ENCODE measurements at regions not wholly inside any gene's neighbourhood (a gene's known extent, or its start where the extent isn't known, plus 50 kb on each side); places are given as distances from the start of the nearest gene placed in this dataset.
"Not testable (repeated sequence)": the region's sequence is repeated elsewhere in the genome, so short reads cannot be mapped to it uniquely, and the experiment has no call there.

DNA sequence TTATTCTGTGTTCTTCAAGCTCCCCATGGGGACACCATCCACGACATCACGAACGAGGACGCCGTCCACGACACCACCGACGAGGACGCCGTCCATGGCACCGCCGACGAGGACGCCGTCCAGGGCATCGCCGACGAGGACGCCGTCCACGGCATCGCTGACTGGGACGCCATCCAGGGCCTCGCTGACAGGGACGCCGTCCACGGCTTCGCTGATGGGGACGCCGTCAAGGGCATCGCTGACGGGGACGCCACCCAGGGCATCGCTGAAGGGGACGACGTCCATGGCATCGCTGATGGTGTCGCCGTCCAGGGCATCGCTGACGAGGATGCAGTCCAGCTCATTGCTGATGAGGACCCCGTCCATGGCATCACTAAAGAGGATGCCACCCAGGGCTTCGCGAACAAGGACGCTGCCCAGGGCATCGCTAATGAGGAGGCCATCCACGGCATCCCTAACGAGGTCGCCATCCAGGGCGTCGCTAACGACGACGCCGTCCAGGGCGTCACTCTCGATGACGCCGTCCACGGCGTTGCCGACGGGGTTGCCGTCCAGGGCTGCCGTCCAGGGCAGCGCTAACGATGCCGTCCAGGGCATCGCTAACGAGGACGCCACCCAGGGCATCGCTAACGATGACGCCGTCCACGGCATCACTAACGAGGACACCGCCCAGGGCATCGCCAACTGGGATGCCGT lies 949.2 kb downstream of the TUBA3C start (continued):
- TF ChIP-seq, protein P1, sequence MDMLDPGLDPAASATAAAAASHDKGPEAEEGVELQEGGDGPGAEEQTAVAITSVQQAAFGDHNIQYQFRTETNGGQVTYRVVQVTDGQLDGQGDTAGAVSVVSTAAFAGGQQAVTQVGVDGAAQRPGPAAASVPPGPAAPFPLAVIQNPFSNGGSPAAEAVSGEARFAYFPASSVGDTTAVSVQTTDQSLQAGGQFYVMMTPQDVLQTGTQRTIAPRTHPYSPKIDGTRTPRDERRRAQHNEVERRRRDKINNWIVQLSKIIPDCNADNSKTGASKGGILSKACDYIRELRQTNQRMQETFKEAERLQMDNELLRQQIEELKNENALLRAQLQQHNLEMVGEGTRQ (IDR thresholded peaks at IDR 0.05; ENCODE audit: low read length), result no peak
- TF ChIP-seq KDM5A (IDR thresholded peaks at IDR 0.05; ENCODE audit: low read length) (no peak), CBX5 (IDR thresholded peaks at IDR 0.05; ENCODE audit: low read depth, low read length) (no peak), POLR2AphosphoS5 (IDR thresholded peaks at IDR 0.05; ENCODE audit: low read depth, low read length) (no peak), TEAD4 (IDR thresholded peaks at IDR 0.05; ENCODE audit: low read depth, low read length) (no peak), TCF12 (IDR thresholded peaks at IDR 0.05; ENCODE audit: low read depth, low read length) (no peak), EGR1 (IDR thresholded peaks at IDR 0.05; ENCODE audit: borderline replicate concordance, low read depth, low read length) (no peak), SRF (IDR thresholded peaks at IDR 0.05; ENCODE audit: low read depth, low read length) (no peak), GTF2F1 (IDR thresholded peaks at IDR 0.05; ENCODE audit: borderline replicate concordance, low read depth, low read length) (no peak), NANOG (IDR thresholded peaks at IDR 0.05; ENCODE audit: insufficient read depth, low read depth, low read length, poor library complexity, severe bottlenecking) (no peak), SUZ12 (IDR thresholded peaks at IDR 0.05; ENCODE audit: low read length) (no peak)

DNA sequence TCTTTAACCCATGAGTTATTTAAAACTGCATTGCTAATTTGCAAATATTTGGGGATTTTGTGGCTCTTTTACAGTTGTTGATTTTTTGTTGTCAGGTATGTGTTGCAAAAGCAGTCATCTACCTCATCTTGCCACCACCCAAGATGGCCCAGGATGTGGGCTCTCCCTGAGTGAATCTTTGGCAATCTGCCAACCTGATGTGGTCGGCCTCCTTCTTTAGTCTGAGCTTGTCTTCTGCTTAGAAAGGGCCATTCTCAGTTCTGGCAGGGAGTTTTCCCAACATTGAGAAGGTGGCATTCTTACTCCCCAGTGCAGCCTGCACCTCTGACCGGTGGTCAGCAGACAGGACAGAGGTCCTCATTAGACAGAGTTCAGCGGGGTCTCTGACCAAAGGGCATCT lies 957.2 kb downstream of the TUBA3C start:
- H3K4me2 ChIP-seq (ENCODE audit: insufficient read depth in 1 of 2, low read depth in 2 of 2, low read length in 2 of 2); H3K23me2 ChIP-seq (ENCODE audit: low read depth, low read length); H3K79me1 ChIP-seq (ENCODE audit: low read depth, low read length); H4K5ac ChIP-seq (ENCODE audit: insufficient read length, low read depth, low read length); H3K23ac ChIP-seq (ENCODE audit: insufficient read length); H3K27me3 ChIP-seq (replicated peaks in 1 of 4; ENCODE audit: control insufficient read depth in 3 of 4, extremely low read depth in 1 of 4, insufficient read depth in 3 of 4, low read length in 3 of 4); H2BK20ac ChIP-seq (ENCODE audit: low read length); DNase-seq (ENCODE audit: low read depth in 1 of 2, low spot score in 2 of 2); H2BK15ac ChIP-seq (ENCODE audit: low read length); H2BK120ac ChIP-seq (replicated peaks; ENCODE audit: low read depth, low read length); H3K4ac ChIP-seq (replicated peaks; ENCODE audit: insufficient read length, low read depth, low read length); H2BK12ac ChIP-seq (ENCODE audit: low read depth, low read length); H3K4me3 ChIP-seq (ENCODE audit: extremely low read depth in 1 of 4, insufficient read depth in 2 of 4, low read depth in 3 of 4, low read length in 4 of 4); POLR2A ChIA-PET (ENCODE audit: partially characterized antibody); H4K20me1 ChIP-seq (replicated peaks in 1 of 2; ENCODE audit: control insufficient read depth in 1 of 2, insufficient read depth in 2 of 2, low read length in 2 of 2); H3K56ac ChIP-seq (replicated peaks; ENCODE audit: insufficient read length, low read depth, low read length); H3K4me1 ChIP-seq (replicated peaks in 1 of 4; ENCODE audit: control insufficient read depth in 3 of 4, insufficient read depth in 4 of 4, low read length in 3 of 4); H3K14ac ChIP-seq (ENCODE audit: insufficient read length); H3K18ac ChIP-seq (ENCODE audit: extremely low read depth, low read length); H2AK5ac ChIP-seq (ENCODE audit: low read depth, low read length); H3K9ac ChIP-seq (replicated peaks in 1 of 4; ENCODE audit: extremely low read depth in 1 of 4, low read depth in 3 of 4, low read length in 3 of 4); H4K8ac ChIP-seq (ENCODE audit: extremely low read depth, insufficient read depth, low read length); FAIRE-seq; H3K27ac ChIP-seq (ENCODE audit: low read depth, low read length); H2BK5ac ChIP-seq (ENCODE audit: low read depth, low read length); CTCF ChIA-PET (ENCODE audit: partially characterized antibody); H3K79me2 ChIP-seq (ENCODE audit: control insufficient read depth in 1 of 2, insufficient read depth in 2 of 2, low read length in 2 of 2); H4K91ac ChIP-seq (replicated peaks; ENCODE audit: insufficient read length, low read length); H3K36me3 ChIP-seq (ENCODE audit: control insufficient read depth in 2 of 4, insufficient read depth in 4 of 4, low read length in 3 of 4); H2AFZ ChIP-seq (ENCODE audit: low read length): not testable (repeated sequence)
- peaks cover 26 to 47% of the 10 kb centered on the region in 2 experiments for H3K9me3 ChIP-seq (ENCODE audit: insufficient read depth in 2 of 2, low read depth in 1 of 2, low read length in 1 of 2)
- WGBS, 2 experiments (ENCODE audit: extremely low coverage in 1 of 2, insufficient coverage in 1 of 2, insufficient read length in 1 of 2, insufficient replicate concordance in 2 of 2, low coverage in 1 of 2, low lambda C conversion rate in 2 of 2, missing lambda C conversion rate in 1 of 2), result 63% methylated on average over 3 of the region's 3 CpGs; no CpG with 5 or more reads in 1 of the 2 experiments
